ENCODE measurements at regions not wholly inside any gene's neighbourhood (a gene's known extent, or its start where the extent isn't known, plus 50 kb on each side); places are given as distances from the start of the nearest gene placed in this dataset.

DNA sequence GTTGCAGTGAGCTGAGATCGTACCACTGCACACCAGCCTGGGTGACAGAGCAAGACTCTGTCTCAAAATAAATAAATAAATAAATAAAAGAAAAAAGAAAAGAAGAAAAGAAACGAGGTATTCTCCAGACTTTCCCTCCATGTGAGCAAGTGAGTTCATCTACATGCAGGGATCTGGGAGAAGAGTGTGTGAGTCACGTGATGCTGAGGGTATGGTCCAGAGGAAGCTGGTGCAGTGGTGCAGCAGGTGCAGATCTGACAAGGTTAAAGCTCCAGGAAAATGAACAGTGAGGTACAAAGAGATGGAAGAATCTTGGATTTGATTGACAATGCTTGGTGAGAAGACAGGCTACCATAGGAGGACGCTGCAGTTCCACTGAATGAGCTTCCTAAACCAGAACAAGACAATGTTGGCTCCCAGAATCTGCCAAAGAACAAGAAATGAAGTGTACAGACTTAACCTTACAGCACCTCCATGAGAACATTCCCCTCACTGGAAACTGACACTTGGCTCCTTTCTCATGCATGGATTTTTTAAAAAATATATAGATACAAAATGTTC lies 79.5 kb upstream of the BTBD3 start:
- TF ChIP-seq, protein P1, sequence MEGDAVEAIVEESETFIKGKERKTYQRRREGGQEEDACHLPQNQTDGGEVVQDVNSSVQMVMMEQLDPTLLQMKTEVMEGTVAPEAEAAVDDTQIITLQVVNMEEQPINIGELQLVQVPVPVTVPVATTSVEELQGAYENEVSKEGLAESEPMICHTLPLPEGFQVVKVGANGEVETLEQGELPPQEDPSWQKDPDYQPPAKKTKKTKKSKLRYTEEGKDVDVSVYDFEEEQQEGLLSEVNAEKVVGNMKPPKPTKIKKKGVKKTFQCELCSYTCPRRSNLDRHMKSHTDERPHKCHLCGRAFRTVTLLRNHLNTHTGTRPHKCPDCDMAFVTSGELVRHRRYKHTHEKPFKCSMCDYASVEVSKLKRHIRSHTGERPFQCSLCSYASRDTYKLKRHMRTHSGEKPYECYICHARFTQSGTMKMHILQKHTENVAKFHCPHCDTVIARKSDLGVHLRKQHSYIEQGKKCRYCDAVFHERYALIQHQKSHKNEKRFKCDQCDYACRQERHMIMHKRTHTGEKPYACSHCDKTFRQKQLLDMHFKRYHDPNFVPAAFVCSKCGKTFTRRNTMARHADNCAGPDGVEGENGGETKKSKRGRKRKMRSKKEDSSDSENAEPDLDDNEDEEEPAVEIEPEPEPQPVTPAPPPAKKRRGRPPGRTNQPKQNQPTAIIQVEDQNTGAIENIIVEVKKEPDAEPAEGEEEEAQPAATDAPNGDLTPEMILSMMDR (IDR thresholded peaks at IDR 0.05): no peak
- TF ChIP-seq EP300 (IDR thresholded peaks at IDR 0.05) (no peak), POLR2AphosphoS5 (IDR thresholded peaks at IDR 0.05) (no peak)

All from sigmoid colon (tissue), 4 donors.